Kidney (tissue), 13 donors: ENCODE measurements at regions not wholly inside any gene's neighbourhood (a gene's known extent, or its start where the extent isn't known, plus 50 kb on each side); places are given as distances from the start of the nearest gene placed in this dataset.

ENCODE experiments used
- DNase-seq, 5 donors: peaks; one replicate each; pipeline ENCODE4 v3.0.0-alpha.2; 2013 to 2020
- FAIRE-seq: peaks from 2 replicates; lab custom pipeline; 2012; peaks lifted over from hg19 to GRCh38; lab: Jason Lieb, UNC
- H3K27ac ChIP-seq, 2 donors: one replicate each; pipeline ENCODE4 v1.7.0; 2013; ENCODE audit warnings: low read depth in 2 of 2, low read length in 2 of 2, inconsistent platforms in 1 of 2
- H3K27me3 ChIP-seq: one replicate; pipeline ENCODE4 v1.7.1; 2013; ENCODE audit warnings: low read length, inconsistent platforms; ENCODE audit not compliant: control insufficient read depth, insufficient read depth
- H3K36me3 ChIP-seq, 3 donors: one replicate each; pipeline versions ENCODE4 v1.7.0 to v1.7.1; 2013; ENCODE audit warnings: low read length in 3 of 3, control low read depth in 1 of 3, inconsistent platforms in 1 of 3; ENCODE audit not compliant: insufficient read depth in 3 of 3, control insufficient read depth in 2 of 3
- H3K4me1 ChIP-seq, 3 donors: one replicate each; pipeline versions ENCODE4 v1.7.0 to v1.7.1; 2013; ENCODE audit warnings: low read length in 3 of 3, inconsistent platforms in 1 of 3, low read depth in 1 of 3; ENCODE audit not compliant: control insufficient read depth in 2 of 3, insufficient read depth in 2 of 3
- H3K4me3 ChIP-seq, 3 donors: one replicate each; pipeline versions ENCODE4 v1.7.0 to v1.8.1; 2013; ENCODE audit warnings: low read length in 3 of 3, control low read depth in 1 of 3, inconsistent platforms in 1 of 3
- H3K9ac ChIP-seq, 3 donors: one replicate each; pipeline versions ENCODE4 v1.7.0 to v1.7.1; 2013; ENCODE audit warnings: low read length in 3 of 3, control low read depth in 1 of 3, inconsistent platforms in 1 of 3
- H3K9me3 ChIP-seq, 3 donors: one replicate each; pipeline versions ENCODE4 v1.7.0 to v1.7.1; 2013; ENCODE audit warnings: low read length in 3 of 3, control low read depth in 1 of 3, inconsistent platforms in 1 of 3; ENCODE audit not compliant: control insufficient read depth in 2 of 3, insufficient read depth in 1 of 3
- CTCF ChIP-seq: IDR thresholded peaks from 3 replicates; pipeline ENCODE4 v1.5.1; 2012; ENCODE audit warnings: mild to moderate bottlenecking, moderate library complexity, borderline replicate concordance; ENCODE audit not compliant: insufficient read depth; ENCODE audit errors: extremely low read depth
- intact Hi-C: fragments of 100-400 bp; cut with DNase I; formaldehyde crosslinking; loops from one replicate; pipeline ENCODE4 v1.11.1; 2022
- donor health status: control.
- donor health status: control.
- donor health status: control.
- donor health status: control.
- donor health status: control.
- donor health status: DM: yes; HTN: yes; CAD: no.
- donor health status: Normal renal cell carcinoma (clear cell type).

DNA sequence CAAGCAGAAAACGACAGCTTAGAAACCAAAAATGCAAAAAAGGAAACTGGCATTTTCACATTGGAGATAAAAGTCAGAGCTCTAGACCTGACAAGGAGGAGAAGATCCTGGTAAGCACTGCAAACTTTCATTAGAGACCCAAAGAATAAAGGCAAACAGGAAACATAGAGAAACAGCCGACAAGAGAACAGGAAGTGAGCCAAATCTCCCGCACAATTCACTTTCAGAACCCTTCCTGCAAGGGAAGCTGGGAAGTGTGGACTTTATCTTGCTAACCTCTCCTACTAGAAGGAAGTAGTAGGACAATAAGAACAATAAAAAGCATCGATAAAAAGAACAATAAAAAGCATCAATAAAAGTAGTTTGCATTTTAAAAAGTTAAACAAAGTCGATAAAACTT is 417.8 kb upstream of the SPHKAP start:
- Histone ChIP-seq H3K4me1 (no peaks in the 10 kb centered on the region), H3K9me3 (no peaks in the 10 kb centered on the region), H3K27me3 (no peaks in the 10 kb centered on the region), H3K4me3 (no peak overlapping the region), H3K9ac (no peak overlapping the region), H3K27ac (no peak overlapping the region), H3K36me3 (no peaks in the 10 kb centered on the region)
- DNase-seq (no peak), FAIRE-seq (no peak)
- TF ChIP-seq CTCF, result no peak
- intact Hi-C loops, result no loop called here

GRCh38 chr2:228597032-228597431 is 415.5 kb upstream of the SPHKAP start:
- H3K4me3 ChIP-seq, result no peak overlapping the region
- no peaks in the 10 kb centered on the region for H3K27me3 ChIP-seq
- no peak overlapping the region for H3K27ac ChIP-seq
- H3K4me1 ChIP-seq, result no peaks in the 10 kb centered on the region
- no peak for TF ChIP-seq CTCF
- no peak overlapping the region for H3K9ac ChIP-seq
- H3K36me3 ChIP-seq, result no peaks in the 10 kb centered on the region
- H3K9me3 ChIP-seq, result no peaks in the 10 kb centered on the region
- FAIRE-seq (no peak), DNase-seq (no peak)
- intact Hi-C loops, result no loop called here

GRCh38 chr2:228594012-228594411 is 412.5 kb upstream of the SPHKAP start:
- no peaks in the 10 kb centered on the region for H3K27me3 ChIP-seq
- DNase-seq (no peak), FAIRE-seq (no peak)
- no peaks in the 10 kb centered on the region for H3K4me1 ChIP-seq
- H3K27ac ChIP-seq, result no peak overlapping the region
- no peak overlapping the region for H3K4me3 ChIP-seq
- no peaks in the 10 kb centered on the region for H3K9me3 ChIP-seq
- no peaks in the 10 kb centered on the region for H3K36me3 ChIP-seq
- TF ChIP-seq CTCF, result no peak
- intact Hi-C loops, result no loop called here
- H3K9ac ChIP-seq, result no peak overlapping the region

- FAIRE-seq (no peak), DNase-seq (no peak)
- intact Hi-C loops, result no loop called here
- Histone ChIP-seq H3K9ac (no peak overlapping the region), H3K27me3 (no peaks in the 10 kb centered on the region), H3K9me3 (no peaks in the 10 kb centered on the region), H3K4me1 (no peaks in the 10 kb centered on the region), H3K27ac (no peak overlapping the region), H3K4me3 (no peak overlapping the region), H3K36me3 (no peaks in the 10 kb centered on the region)
- no peak for TF ChIP-seq CTCF
Measured at GRCh38 chr2:228592925-228593324, 411.4 kb upstream of the SPHKAP start.
